HEK293T (cell line): ENCODE measurements at regions not wholly inside any gene's neighbourhood (a gene's known extent, or its start where the extent isn't known, plus 50 kb on each side); places are given as distances from the start of the nearest gene placed in this dataset.

ENCODE experiments used
- ARNT ChIP-seq: fragments of 450-650 bp; IDR thresholded peaks from 2 replicates; pipeline ENCODE4 v1.6.1; 2017; ENCODE audit warnings: mild to moderate bottlenecking
- FOXA1 ChIP-seq: fragments of 450-650 bp; IDR thresholded peaks from 2 replicates; pipeline ENCODE4 v1.6.1; 2016; ENCODE audit warnings: mild to moderate bottlenecking
- FOXK2 ChIP-seq: fragments of 450-650 bp; IDR thresholded peaks from 2 replicates; pipeline ENCODE4 v1.6.1; 2016; ENCODE audit warnings: mild to moderate bottlenecking
- HDGF ChIP-seq: fragments of 450-650 bp; IDR thresholded peaks from 2 replicates; pipeline ENCODE4 v1.6.1; 2017; ENCODE audit warnings: antibody characterized with exemption, borderline replicate concordance
- L3MBTL2 ChIP-seq: fragments of 450-650 bp; conservative IDR thresholded peaks from 2 replicates; pipeline ENCODE4 v1.6.1; 2016; ENCODE audit warnings: mild to moderate bottlenecking
- SP1 ChIP-seq: fragments of 450-650 bp; IDR thresholded peaks from 2 replicates; pipeline ENCODE4 v1.6.1; 2017
- TF ChIP-seq, protein P1 (sequence below): fragments of 450-650 bp; IDR thresholded peaks from 2 replicates; pipeline ENCODE4 v1.6.1; 2016

DNA sequence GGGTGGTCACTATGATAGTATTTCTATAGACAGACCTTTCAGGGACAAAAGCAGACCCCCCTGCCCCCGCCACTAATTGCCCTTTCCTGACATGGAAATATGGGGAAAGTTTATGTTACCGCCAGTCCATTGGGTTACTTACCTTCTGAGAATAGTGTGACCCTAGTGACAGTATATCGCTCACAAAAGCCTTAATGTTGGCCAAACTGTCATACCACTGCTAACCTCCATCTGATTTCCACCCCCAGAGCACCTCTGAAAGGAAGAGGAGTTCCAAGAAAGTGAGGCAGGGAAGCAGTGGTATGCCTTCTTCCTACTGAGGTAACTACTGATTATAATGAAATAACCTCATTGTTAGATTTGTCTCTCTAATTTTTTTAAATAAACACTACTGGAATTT, 67.5 kb upstream of the CCDC91 start:
- TF ChIP-seq SP1 (no peak), L3MBTL2 (no peak), FOXK2 (no peak), ARNT (no peak), HDGF (no peak), FOXA1 (no peak)
- TF ChIP-seq, protein P1, sequence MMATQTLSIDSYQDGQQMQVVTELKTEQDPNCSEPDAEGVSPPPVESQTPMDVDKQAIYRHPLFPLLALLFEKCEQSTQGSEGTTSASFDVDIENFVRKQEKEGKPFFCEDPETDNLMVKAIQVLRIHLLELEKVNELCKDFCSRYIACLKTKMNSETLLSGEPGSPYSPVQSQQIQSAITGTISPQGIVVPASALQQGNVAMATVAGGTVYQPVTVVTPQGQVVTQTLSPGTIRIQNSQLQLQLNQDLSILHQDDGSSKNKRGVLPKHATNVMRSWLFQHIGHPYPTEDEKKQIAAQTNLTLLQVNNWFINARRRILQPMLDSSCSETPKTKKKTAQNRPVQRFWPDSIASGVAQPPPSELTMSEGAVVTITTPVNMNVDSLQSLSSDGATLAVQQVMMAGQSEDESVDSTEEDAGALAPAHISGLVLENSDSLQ = no peak
